G401.6 (cell line): ENCODE measurements at regions not wholly inside any gene's neighbourhood (a gene's known extent, or its start where the extent isn't known, plus 50 kb on each side); places are given as distances from the start of the nearest gene placed in this dataset.
"Not testable (repeated sequence)": the region's sequence is repeated elsewhere in the genome, so short reads cannot be mapped to it uniquely, and the experiment has no call there.

Experiments used
- FAIRE-seq: peaks from 2 replicates; lab custom pipeline; 2012; peaks lifted over from hg19 to GRCh38; lab: Jason Lieb, UNC

DNA sequence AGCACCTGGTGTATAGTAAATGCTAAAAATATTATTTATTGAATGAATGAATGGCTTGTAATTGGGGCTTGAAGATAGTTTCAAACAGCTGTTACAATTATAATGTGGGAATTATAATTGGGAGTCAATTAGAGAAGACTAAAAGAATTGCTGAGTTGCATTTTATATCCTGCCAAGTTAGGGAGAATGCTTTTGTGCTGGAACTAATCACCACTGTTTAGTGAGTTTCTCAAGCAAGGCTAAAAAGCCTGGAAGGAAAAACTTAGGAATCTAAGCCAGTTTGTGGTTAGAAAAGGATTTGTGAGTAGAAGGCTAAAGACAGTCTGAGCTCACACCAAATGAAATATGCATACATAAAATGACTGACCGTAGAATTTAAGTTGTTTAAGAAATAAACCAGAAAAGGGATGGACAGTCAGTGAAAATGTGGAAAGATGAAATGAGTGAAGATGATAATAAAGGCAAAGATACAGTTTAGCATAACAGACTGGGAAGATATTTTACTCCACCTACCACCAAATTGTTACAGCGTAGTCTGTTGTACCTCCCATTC, 647.7 kb upstream of the FSHR start:
- FAIRE-seq = no peak

DNA sequence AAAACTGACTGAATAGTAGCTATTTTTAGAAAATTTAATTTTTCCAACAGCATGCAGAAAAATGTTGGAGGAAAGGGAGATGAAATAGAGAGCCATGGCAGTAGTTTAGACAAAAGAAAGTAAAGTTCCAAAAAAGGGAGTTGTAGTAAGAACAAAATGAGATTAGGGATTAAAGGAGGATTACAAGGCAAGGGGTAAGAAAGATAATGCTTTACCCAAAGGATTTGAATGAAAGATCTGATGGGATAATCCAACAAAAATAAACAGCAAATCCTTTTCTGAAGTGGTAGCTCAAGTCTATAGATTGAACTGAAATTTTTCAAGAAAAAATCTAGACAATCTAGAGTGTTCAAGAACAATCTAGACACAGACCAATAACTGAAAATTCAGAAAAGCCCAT, 644.3 kb upstream of the FSHR start:
- FAIRE-seq = no peak

DNA sequence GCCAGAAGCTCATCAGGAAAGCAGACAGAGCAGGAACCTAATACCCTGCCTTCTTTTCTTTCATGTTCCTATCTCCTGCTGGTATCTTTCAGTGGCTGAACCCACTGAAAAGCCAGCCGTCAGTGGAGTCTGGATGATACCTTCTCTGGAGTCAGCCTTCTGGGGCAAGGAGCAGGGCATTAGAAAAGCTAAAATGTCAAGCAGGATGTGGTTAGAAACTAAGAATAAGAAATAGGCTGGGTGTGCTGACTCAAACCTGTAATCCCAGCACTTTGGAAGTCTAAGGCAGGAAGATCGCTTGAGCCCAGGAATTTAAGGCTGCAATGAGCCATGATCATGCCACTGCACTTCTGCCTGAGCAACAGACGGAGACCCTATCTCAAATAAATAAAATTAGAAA, 642.0 kb upstream of the FSHR start:
- FAIRE-seq = no peak

DNA sequence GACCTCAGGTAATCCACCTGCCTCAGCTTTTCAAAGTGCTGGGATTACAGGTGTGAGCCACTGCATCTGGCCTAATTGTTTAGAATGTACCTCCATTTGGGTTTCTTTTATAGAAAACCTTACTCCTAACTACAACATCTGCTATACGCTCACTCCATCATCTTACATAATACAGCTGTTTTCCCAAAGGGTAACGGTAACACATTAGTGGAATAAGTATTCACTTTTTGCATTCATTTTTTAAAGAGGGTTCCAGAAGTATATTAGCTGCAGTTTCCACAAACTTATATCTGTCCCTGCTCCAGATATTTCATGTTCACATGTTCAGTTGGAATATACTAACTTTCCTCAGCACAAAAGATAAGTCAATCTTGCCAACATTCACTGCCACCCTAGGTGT, 640.1 kb upstream of the FSHR start:
- no peak for FAIRE-seq

DNA sequence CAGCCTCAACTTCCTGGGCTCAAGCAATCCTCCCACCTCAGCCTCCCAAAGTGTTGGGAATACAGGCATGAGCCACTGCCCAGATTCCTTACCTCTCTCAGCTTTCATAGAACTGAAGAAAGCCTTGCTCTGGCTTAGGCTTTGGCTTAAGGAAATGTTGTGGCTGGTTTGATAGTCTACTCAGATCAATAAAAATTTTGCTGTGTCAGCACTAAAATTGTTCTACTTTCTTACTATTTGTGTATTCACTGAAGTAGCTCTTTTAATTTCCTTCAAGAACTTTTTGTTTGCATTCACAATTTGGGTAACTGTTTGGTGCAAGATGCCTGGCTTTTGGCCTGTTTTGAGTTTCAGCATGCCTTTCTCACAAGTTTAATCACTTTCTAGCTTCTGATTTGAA, 634.0 kb upstream of the FSHR start:
- no peak for FAIRE-seq

DNA sequence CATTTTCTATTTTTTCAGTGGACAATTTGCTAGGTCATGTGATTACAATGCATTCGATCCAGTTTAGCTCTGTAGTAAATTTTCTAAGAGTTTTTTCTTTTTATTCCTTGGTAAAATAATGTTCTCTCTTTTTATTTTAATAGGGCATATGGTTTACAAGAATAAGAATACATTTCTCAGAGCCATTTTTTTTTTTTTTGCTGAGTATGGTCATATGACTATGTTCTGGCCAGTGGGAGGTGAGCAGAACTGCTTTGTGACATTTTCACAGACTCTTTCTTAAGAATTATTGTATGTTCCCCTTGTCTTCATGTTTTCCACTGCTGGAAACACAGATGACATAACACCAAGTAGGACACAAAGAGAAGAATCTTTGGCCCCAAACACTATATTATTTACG, 626.6 kb upstream of the FSHR start:
- FAIRE-seq = no peak

DNA sequence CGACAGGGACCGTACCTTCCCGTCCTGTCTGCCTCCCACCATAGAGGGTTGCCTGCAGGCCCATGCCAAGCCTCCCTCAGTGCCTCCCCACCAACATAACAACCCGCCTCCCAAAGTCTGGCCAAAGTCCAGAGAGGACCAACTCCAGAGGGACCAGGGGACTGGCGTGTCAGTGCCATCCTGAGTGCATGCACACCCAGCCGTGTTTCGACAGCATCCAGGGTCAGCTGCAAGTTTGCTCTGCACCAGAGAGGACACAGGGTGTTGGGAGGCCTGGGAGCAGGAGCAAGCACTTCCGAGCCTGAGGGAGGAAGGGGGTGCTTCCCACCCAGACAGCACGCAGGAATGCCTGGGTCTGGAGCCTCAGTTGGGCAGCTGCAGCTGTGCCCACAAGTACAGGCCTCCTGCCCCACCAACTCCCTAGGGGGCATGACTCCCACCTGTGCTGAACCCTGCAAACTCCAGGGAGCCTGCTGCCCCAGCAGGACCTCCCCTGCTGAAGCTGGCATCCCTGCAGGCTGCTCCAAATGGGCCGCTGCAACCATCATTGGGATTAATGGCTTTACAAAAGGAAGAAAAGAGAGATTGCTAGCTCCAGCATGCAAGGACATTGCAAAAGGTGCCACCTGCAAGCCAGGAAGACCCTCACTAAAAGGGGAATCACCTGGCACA, 618.1 kb upstream of the FSHR start:
- FAIRE-seq = no peak

DNA sequence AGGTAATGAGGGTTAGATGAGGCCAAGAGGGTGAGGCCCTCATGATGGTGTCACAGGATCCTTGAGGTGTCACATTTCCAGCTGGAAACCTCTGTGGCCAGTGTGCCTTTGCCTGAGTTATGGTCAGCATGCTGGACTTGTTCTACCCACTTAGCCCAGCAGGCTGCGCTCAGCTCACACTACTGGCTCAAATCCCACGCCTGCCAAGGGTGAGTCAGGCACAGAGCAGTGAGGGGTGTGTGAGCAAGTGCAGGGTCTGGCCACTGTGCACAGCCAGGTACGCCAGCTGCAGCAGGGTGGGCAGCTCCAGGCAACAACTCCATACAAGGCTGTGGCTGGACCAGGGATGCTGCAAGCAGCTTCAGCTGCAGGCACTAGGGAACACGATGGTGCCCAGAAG, 616.6 kb upstream of the FSHR start:
- FAIRE-seq = no peak

DNA sequence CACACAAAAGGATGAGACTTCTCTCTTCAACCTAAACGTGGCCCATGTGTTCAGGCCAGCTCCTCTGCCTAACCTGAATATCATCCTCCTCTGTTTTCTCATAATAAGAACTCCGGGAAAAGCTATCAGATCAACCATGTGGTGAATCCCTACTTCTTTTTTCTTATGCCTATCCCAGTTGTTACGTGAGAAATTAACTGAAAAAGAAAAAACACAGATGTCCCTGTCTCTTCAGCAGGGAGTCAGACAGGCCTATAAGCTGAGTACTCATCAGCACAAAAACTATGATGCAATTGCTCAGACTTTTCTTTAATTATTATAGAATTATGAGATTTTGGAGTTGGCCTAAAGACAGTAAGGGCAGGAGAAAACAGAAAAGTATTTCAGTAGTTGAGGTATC, 613.0 kb upstream of the FSHR start:
- no peak for FAIRE-seq

DNA sequence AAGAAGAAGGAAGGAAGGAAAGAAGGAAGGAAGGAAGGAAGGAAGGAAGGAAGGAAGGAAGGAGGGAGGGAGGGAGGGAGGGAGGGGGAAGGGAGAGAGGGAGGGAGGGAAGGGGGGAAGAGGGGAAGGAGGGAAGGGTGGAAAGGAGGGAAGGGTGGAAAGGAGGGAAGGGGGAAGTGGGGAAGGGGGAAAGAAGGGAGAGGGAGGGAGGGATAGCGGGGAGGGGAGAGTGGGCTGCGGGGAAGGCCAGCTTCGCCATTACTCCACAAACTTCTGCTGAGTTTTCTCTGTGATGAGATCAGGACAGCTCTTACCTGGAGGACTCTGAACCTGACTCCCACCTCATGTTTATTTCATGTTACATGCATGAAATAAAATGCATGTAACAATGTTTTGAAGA, 601.5 kb upstream of the FSHR start:
- FAIRE-seq = no peak

DNA sequence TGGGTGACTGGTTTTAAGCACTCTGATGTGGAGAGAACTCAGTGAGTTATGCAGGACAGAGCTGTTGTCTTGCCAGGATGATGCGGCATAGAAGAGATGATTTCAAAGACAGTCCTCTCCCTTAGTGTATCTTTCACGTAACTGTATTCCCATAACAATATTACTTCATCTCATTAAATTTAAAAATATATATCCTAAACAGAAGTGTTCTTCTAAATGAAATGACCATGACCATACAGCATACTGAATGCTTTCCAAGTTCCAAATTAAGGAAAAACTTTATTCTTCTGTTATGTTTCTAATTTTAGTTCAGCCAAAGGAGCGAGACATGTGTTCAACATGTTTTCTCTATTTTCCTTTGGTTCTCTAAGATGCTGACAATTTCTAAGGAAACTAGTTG, 600.1 kb upstream of the FSHR start:
- FAIRE-seq = no peak

DNA sequence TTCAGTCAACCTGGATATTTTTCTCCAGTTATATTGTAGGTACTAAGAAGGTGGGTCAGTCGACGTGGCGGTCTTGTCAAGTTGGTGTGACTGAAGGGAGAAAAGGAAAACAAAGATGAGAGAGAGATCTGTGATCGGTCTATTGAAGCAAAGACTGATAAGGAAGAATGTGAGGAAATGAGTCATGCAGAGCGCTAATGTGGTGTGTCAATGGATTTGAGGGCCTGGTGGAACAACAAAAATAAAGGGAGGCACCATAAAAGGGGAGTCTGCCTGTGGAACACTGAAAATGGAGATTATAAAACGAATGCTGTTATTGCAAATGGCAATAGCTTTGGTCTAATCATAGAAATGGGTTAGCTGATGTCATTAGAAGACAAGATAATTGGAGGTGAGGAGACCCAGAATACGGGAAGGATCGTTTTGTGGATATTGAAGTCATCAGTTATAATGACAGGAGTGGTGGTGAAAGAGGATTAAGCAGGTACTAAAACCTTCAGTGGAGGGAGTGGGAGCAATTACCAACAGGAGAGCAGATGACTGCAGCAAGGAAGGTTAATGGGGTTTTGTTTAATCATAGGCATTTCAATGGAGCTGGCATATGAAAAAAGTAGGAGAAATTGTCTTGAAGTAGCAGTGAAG, 599.1 kb upstream of the FSHR start:
- no peak for FAIRE-seq

DNA sequence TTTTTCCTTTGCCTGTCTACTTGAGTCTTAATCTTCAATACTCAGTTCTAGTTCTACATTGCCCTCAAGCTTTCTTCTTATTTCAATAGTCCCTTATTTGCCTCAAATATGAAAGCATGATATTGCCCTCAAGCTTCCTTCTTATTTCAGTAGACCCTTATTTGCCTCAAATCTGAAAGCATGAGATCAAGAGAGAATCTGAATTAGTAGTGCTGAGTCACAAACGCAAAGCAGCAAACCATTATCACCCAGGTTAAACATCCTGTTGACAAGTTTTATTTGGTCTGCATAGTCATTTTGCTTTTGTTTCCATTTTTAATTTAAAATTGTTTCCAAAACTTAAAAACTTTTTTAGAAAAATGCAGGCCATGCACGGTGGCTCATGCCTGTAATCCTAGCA, 583.3 kb upstream of the FSHR start:
- no peak for FAIRE-seq

DNA sequence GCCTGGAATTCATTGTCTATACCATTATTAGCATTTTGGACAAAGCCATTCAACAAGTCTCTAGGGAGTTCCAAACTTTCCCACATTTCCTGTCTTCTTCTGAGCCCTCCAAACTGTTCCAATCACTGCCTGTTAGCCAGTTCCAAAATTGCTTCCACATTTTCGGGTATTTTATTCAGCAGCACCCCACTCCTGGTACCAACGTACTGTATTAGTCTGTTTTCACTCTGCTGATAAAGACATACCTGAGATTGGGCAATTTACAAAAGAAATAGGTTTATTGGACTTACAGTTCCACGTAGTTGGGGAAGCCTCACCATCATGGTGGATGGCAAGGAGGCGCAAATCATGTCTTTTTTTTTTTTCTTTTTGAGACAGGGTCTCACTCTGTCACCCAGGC, 578.6 kb upstream of the FSHR start:
- FAIRE-seq = not testable (repeated sequence)

DNA sequence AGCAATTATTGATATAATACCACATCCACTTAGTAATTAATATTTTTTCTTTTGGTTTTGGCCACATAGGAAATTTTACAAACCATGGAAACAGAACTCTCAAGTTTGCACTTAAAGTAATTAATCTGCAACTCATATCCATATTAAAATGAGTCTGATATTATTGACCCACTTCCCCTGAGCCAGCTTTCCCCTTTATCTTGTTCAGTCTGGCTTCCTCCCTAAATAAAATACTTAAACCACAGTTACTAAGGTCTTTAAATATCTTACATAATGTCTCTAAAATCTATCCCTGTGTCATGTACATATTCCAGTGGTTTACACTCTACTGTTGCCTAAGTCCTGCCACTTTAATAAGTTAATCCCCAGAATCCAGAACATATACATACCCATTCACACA, 564.9 kb upstream of the FSHR start:
- FAIRE-seq = no peak

DNA sequence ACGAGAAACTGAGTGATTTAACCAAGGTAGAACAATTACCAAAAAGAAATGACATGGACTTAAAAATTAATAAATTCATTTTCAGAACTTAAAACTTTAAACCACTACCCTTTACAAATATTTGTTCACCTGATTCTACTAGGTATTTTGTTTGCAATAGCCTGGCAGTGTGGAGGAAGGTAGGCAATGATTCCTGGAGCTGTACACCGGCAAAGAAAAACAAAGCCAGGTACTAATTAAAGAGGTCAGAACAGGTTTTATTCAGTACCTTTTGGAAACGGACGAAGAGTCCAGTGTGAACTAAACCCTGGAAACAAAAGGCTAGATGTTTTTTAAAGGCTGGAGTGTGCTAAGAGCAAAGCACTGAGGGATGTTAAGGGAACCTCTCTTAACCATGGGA, 561.3 kb upstream of the FSHR start:
- FAIRE-seq = no peak

DNA sequence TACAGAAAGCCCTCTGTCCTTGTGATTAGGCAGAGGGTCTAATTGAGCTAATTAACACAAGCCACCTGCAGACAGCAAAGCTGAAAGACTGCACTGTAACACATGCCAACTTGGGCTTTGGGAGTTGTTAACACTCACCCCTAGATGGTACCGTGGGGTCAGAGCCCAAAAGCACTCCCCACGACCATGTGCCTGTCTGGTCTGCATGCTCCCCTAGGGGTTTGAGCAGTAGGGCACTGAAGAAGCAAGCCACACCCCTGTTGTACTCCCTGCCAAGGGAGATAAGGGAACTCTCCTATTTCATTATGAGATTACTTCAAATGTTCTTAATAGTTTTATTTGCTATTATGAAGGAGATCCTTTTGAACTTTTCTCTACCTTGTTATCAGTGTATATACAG, 560.1 kb upstream of the FSHR start:
- FAIRE-seq = no peak

DNA sequence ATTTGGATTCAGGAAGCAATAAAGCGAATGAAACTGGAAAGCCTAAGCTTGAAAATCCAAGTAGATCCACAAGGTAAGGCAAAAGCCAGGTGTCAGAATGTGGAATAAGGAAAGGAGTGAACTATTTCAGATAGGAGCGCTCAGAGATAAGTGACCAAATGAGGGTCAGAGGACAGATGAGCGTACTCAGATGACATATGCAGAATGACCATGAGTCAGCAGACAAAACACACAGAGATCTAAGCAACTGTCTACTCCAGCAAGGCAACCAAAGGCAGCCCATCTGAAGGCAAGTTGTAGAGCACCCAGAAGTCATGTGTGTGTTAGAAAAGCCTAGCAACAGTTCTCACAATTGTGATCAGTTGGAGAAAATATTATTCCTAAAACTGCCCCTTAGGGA, 548.4 kb upstream of the FSHR start:
- no peak for FAIRE-seq

DNA sequence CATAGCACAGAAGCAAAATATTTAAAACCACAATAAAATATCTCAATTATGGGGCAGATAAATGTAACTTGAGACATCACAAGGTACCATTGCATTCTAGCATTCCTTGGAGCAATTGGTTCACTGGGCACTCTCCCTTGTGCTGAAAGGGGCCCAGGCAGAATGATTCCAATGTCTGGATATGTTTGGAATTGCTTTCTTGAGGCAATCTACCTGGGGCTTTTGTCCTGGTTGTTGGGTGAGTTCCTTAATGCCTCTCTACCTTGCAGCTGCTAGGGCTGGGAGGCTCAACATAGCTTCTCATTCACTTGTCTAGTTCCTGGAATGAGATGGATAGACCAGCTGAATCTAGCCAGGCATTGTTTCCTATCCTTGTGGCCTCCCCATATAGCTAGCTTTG, 539.6 kb upstream of the FSHR start:
- FAIRE-seq = no peak

DNA sequence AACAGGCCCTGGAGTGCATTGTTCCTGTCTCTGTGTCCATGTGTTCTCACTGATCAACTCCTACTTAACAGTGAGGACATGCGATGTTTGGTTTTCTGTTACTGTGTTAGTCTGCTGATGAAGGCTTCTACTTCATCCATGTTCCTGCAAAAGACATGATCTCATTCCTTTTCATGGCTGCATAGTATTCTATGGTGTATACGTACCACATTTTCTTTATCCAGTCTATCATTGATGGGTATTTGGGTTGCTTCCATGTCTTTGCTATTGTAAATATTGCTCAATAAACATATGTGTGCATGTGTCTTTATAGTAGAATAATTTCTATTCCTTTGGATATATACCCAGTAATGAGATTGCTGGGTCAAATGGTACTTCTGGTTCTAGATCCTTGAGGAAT, 537.7 kb upstream of the FSHR start:
- not testable (repeated sequence) for FAIRE-seq

DNA sequence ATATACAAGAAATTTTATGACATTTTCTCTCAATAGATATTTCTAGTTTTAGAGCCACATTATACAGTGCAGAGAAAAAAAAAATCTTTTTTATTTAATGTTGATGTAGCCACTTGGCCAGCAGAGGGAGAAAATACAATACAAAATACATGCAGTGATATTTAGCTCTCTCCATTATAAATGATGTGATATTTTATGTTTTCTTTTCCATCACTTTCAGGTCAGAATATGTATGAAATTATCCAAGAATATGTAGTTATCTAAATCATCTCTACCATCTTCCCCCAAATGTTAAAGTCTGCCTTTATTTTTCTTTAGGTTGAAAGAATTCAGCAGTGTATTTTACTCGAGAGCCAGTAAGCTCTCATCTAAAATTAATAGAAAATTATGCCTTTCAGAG, 533.6 kb upstream of the FSHR start:
- peak; percentile 87 for FAIRE-seq

DNA sequence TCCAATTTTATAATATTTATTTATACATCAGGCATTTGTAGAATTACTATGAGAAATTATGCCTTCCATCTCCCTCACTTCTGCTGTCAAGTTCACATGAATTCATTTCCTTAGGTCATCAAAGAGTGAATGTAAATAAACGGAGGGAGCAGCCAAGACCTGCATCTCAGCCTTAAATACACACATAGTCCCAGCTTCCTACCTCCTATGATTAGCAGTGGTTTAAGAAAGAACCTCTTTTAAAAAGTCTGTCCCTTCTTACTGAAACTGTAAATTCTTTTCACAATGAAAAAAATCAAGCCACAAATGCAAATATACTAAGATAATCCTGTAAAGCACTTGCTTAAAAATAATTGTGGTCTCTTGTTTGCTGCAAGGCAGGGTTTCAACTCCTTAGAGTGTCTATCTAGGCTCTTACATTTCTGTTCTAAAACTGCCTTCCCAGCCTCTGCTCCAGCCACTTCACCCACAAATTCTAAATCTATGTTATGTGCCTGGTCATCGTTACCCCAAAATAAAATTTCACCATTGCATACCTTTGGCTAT, 532.7 kb upstream of the FSHR start:
- FAIRE-seq = no peak

DNA sequence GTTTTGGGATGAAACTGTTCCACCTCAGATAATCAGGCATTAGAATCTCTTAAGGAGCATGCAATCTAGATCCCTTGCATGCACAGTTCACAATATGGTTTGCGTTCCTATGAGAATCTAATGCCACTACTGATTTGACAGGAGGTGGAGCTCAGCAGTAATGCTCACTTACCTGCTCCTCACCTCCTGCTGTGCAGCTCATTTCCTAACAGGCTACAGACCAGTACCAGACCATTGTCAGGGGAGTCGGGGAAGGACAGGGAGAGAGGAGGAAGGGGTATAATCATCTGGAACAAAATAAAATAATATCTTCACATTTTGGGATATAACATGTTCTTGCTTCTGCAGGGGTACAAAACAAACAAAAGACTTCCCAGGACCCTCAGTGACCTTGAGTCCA, 532.0 kb upstream of the FSHR start:
- no peak for FAIRE-seq

DNA sequence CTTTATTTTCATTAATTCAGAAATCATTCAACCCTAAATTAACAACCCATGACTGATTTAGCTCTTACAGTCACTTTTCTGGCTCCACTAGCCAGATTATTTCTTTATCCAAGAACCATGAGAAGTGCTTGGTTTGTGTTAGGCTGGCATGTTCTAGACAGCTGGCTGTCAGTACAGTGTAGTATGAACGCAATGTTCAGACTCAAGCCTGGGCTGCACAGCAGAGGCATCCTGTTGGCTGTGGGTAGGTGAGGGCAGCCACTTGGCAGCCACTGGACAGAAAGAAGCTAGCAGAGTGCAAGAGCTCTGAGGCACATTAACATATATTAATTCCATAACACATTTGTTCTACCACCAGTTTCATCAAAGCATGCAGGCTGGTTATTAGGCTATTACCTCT, 522.9 kb upstream of the FSHR start:
- no peak for FAIRE-seq
